GM12874 (cell line): ENCODE measurements at regions not wholly inside any gene's neighbourhood (a gene's known extent, or its start where the extent isn't known, plus 50 kb on each side); places are given as distances from the start of the nearest gene placed in this dataset.

ENCODE experiments used
- TF ChIP-seq, protein P1 (sequence below): IDR thresholded peaks from 2 replicates; pipeline ENCODE4 v1.5.1; 2011; ENCODE audit warnings: low read depth, mild to moderate bottlenecking, control low read depth, low read length, moderate library complexity; ENCODE audit not compliant: insufficient read depth

DNA sequence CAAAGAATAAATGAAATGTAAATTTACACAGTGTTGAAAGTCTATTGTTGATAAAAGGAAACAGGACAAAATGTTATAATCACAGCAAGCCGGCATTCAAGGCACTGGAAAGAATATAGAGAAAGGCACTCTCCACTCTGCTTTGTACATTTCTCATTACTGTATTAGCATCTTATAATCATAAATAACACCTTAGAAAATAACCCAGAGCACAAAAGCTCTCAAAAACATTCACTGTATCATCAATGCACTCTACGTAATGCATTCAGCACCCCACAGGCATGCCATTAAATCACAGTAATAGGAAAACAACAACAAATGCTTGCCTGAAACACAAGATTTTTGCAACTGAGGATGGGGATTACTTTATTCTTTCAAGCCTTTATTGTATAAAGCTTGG is 75.3 kb upstream of the TRPC3 start:
- TF ChIP-seq, protein P1, sequence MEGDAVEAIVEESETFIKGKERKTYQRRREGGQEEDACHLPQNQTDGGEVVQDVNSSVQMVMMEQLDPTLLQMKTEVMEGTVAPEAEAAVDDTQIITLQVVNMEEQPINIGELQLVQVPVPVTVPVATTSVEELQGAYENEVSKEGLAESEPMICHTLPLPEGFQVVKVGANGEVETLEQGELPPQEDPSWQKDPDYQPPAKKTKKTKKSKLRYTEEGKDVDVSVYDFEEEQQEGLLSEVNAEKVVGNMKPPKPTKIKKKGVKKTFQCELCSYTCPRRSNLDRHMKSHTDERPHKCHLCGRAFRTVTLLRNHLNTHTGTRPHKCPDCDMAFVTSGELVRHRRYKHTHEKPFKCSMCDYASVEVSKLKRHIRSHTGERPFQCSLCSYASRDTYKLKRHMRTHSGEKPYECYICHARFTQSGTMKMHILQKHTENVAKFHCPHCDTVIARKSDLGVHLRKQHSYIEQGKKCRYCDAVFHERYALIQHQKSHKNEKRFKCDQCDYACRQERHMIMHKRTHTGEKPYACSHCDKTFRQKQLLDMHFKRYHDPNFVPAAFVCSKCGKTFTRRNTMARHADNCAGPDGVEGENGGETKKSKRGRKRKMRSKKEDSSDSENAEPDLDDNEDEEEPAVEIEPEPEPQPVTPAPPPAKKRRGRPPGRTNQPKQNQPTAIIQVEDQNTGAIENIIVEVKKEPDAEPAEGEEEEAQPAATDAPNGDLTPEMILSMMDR: no peak

DNA sequence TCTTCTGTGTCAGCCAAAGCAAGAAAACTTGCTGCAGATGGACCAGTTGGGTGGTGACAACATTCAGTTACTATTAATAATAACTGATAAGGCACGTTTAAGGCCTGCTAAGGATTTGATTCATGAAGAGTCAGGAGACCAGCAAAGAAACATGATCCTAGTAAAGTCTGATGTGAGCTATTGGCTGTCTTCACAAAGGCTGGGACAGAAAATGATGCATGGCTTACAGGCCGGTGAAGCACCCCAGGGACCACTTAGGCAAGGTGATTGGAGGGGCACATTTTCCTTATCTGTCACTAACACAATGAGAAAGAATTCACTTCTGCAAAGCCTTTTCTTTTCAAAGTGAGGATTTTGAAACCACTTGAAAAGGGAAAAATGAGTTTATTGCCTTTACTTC is 65.4 kb upstream of the TRPC3 start:
- TF ChIP-seq, protein P1: no peak

DNA sequence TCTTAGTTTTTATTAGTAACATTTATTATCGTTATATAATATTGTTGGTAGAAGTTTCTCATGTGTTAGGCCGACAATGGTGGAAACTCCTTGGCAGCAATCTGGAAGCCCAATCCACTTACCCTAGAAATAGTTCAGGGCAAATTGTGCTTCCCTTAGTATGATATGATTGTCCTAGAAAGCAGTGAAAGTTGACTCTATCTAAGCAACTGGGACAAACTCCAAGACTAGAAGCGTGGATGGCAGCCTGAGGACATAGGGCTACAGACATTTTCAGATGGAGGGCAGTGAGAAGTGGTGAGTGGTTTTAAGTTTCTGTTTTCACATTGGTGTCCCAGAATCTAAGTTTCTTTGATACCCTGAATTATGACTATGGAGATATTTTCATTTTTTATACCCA is 63.3 kb upstream of the TRPC3 start:
- TF ChIP-seq, protein P1: no peak

DNA sequence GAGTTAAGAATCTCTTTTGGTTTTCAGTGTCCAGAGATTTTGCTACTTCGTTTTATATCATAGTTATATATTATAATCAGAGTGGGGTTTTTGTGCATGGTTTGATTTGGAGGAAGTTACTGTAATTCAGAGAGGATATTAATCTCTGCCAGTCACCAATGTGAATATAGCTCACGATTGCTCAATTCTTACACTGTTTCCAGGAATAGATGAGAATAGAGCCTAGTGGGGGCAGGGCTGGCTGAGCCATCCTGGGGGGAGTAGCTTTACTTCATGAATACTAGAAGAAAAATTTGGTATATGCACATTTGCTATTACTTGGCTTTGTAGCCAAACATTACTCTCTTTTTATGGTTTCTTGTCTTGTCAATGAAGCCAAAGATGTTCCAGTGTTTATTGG is 60.9 kb upstream of the TRPC3 start:
- TF ChIP-seq, protein P1: no peak

DNA sequence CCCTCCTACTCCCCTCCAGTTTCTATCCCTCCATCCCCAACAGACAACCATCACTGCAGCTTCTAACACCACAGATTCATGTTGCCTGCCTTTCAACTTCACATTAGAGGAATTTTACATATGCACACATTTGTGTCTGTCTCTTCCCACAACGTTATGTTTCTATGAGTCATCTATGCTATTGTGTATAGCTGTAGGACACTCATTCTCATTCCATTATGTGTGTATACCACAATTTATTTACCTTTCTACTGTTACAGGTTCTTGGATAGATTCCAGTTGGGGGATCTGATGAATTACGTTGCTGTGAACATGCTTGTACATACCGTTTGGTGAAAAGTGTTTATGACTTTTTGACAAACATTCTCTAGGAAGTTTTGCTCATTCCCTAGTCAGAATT is 58.8 kb upstream of the TRPC3 start:
- TF ChIP-seq, protein P1: no peak

DNA sequence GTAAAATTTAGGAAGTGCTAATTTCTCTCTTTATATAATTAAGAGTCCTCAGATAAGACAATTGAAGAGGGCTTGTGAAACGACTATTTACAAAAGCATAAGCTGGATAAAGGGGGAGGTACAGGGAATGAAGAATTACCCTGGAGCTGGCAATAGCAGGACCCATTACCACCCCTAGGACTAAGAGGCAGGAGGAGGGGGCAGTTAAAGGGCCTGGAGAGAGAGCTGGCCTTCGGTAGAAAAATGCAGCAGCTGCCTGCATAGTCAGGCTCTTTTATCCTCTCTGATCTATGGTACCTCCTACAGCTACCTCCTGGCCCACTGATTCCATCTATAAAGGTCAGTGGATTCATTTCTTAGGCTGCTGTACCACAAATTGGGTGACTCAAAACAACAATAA is 57.7 kb upstream of the TRPC3 start:
- TF ChIP-seq, protein P1: no peak

DNA sequence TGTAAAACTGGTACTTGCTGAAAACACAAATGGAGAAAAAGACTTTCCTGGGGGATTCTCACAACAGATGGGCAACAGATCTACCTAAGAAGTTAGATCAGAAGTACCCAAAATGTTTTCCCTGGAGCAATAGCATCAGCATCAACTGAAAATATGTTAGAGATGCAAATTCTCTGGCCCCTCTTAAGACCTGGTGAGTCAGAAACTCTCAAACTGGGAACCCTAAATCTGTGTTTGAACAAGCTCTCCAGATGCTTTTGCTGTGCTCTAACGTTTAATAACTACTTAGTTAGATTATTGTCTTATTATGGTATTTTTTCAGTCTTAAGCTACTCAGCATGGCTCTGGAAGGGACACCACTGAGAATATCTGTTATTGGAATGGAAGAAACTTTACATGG is 55.2 kb upstream of the TRPC3 start:
- TF ChIP-seq, protein P1: no peak
